ENCODE measurements at regions not wholly inside any gene's neighbourhood (a gene's known extent, or its start where the extent isn't known, plus 50 kb on each side); places are given as distances from the start of the nearest gene placed in this dataset.

DNA sequence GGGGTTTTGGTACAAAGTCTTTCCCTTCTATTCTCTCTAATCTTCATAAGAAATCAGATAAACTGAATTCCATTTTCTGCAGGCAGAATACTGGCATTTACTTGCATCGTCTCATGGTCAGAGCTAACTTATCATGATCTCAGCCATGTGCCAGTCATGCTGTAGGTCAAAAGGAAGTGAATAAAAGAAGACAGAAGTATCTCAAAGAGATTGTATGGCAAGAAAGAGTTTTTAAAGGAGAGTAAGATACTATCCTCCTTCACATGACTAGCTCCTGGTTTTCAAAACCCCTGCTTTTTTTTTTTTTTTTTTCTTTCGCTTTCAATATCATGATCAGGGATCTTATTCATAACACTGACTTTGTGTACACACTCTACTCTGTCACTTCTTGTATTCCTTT, 398.3 kb downstream of the C6orf118 start:
- DNase-seq = no peak

- no peak for DNase-seq
Observed at GRCh38 chr6:164906766-164907165, 402.6 kb downstream of the C6orf118 start.

DNA sequence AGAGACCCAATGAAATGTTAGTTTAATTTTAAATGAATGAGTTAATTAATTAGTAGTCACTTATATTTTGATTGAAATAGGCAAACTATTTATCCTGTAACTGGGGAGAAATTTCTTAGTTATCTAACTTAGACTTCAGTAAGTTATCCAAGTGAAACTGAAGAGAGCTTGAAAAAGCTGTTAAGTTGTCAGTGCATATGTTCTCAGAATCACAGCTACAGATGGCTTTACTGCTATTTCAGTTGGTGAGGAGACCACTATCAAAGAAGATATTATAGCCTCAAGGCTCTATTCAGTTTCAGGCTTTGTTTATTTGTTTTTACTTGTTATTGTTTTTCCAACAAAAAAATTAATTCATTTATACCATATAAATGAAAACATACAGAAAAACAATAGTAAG, 404.1 kb downstream of the C6orf118 start:
- no peak for DNase-seq

GRCh38 chr6:164898412-164898811, 411.0 kb downstream of the C6orf118 start:
- DNase-seq = no peak

- peak; percentile 45 for DNase-seq
Observed at GRCh38 chr6:164897523-164898235, 411.7 kb downstream of the C6orf118 start.

GRCh38 chr6:164889980-164890379, 419.4 kb downstream of the C6orf118 start:
- DNase-seq = no peak

DNA sequence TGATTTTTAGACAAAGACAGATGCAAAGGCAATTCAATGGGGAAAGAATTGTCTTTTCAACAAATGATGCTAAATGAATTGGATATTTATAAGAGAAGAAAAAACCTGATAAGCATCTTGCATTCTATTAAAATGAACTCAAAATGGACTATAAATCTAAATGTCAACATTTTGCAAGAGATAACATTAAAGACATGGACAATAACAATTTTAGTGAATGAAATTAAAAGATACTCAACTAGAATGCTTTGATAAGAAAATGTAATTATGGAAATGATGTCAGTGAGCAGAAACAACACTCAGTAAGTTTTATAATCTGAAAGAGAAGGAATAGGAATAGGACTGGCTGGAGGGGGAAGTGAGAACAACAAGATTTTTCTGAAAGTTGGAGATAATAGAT, 421.7 kb downstream of the C6orf118 start:
- no peak for DNase-seq

- DNase-seq = no peak
Observed at GRCh38 chr6:164882236-164882635, 427.2 kb downstream of the C6orf118 start.

- DNase-seq = no peak
Observed at GRCh38 chr6:164871783-164872182, 437.6 kb downstream of the C6orf118 start.

DNA sequence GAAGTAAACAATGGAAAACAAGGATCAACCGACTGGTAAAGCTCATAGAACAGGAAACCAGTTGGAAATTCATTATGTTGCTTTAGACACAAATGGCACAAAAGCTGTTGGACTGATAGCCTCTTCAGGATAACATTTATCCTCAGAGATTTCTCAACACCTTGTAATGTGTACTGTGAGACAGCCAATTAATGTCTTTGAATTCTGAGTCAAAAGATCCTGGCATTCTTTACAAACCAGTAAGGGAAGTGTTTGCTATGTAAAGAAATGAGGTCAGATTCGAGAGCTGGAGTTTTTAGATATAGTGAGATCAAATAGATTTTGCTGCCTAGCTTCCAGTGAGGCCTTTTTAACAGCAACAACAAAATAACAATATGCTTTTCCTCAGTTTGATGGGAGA, 439.2 kb downstream of the C6orf118 start:
- DNase-seq = no peak

GRCh38 chr6:164861967-164862366, 447.4 kb downstream of the C6orf118 start:
- DNase-seq = no peak

GRCh38 chr6:164859816-164860215, 449.6 kb downstream of the C6orf118 start:
- no peak for DNase-seq

GRCh38 chr6:164856138-164856537, 453.3 kb downstream of the C6orf118 start:
- DNase-seq = no peak

DNA sequence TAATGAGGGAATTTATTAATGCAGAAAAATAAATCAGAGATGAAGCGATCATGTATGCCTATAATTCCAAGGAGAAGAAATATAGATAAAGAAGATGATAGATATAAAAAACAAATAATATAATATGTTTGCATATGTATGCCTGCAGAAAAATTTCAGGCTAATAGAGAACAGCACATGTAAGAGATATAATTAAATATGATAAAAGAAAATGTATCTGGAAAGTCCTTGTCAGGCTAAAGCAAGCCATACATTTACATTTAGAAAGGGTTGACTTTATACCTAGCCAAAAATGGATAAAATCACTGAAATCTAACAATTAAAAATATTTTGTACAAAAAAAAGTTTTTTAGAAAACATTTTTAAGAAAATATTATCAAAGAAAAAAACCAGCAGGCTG, 454.1 kb downstream of the C6orf118 start:
- no peak for DNase-seq

- no peak for DNase-seq
Observed at GRCh38 chr6:164854526-164854925, 454.9 kb downstream of the C6orf118 start.

DNA sequence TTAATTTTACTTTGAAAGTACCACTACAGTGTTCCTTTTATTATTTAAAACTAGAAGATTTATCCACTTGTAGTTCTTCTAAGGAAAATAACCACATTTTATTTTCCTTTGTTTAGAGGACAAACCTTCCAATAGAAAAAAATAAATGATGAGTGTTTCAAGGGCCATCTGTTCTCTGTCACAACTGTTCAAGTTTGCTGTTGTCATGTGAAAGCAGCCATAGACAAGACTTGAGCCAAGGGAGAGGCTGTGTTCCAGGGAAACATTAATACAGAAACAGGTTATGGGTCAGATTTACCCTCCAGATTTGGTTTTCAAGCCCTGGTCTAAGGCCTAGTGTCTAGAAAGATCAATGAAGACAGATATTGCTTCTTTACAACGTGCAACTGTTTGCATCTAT, 463.6 kb downstream of the C6orf118 start:
- no peak for DNase-seq

- DNase-seq = no peak
Observed at GRCh38 chr6:164842085-164842484, 467.3 kb downstream of the C6orf118 start.

DNA sequence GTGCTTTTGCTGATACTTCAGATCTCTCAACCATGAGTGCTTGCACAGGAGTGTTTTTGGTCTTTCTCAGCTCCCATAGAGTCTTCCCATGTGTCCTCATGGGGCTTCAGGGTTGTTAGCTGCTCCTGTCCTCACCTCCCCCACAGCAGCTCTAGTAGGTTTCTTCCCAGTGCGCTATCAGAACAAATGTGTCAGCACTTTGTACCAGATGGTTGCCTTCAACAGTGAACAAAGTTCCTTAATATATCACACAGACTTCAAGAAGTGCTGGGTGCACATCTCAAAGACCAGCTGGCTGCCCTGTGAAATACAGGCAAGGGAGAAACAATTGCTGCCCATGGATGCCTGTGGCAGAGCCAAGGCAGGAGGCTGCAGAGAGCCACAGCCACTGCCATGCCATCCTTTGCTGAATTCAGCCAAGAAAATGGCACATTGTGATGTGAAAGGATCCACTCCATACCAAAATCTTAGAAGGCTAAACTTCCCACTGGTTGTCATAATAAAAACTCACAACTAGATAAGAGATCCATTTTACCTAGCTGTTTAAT, 471.3 kb downstream of the C6orf118 start:
- DNase-seq = no peak

DNA sequence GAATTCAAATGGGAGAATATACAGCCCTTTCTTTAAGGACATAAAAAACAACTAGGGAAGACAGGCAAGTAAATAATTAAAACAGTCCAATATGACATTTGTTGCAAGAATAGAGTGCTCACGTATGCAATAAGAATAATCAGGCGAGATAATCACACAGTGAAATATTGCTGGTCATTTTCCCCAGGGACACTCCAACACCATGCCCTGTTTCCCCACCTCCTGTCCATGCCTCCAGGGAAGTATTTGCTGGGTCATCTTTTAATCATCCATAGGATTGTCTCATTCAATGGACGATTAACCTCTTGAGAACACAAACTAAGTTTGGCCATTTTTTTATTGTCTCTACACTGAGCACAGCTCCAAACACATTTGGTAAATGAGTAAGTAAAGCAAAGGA, 472.9 kb downstream of the C6orf118 start:
- DNase-seq = no peak

DNA sequence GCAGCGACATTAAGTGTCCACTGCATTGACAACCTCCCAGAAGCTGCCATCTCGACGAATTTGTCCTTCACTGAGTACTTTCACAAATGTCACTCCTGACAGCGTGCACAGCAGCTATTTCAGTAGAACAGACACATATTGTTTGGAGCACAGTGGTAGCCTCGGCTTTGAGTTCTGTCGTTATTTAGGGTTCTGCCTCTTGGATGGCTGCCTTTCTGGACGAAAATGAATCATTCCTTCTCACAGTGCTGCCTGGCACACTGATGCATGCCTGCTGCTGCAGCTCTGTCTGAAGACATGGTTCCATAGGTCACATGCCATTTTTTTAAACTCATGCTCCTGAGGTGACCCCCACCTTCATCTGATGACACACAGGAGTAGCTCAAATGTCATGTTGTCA, 477.0 kb downstream of the C6orf118 start:
- no peak for DNase-seq

GRCh38 chr6:164827537-164827936, 481.9 kb downstream of the C6orf118 start:
- peak; percentile 62 for DNase-seq

- peak; percentile 58 for DNase-seq
Observed at GRCh38 chr6:164826831-164827468, 482.5 kb downstream of the C6orf118 start.

GRCh38 chr6:164825386-164825785, 484.0 kb downstream of the C6orf118 start:
- no peak for DNase-seq

- DNase-seq = no peak
Observed at GRCh38 chr6:164817662-164818061, 491.7 kb downstream of the C6orf118 start.

GRCh38 chr6:164812706-164813105, 496.7 kb downstream of the C6orf118 start:
- no peak for DNase-seq

All from COR-L47 (cell line).